ENCODE measurements at regions not wholly inside any gene's neighbourhood (a gene's known extent, or its start where the extent isn't known, plus 50 kb on each side); places are given as distances from the start of the nearest gene placed in this dataset.

DNA sequence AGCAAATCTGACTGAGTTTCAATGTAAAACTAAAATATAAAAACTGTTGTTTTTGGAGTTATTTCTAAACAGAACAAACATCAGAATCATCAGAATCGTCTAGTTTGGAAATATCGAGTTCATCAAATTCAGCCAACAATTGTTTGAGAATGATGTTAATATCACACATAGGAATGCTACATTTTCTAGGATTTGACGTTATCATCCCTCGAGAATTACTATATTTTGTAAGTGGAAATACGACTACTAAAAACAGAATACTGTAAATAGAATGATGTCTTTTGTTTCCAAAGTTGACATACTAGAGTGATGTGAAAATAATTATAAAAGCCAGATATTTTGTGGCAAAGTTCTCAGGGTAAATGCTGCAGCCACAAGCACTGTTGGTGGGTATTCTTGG is 805.9 kb downstream of the TLE1 start:
- no peaks in the 10 kb centered on the region for H3K4me1 ChIP-seq (replicated peaks in 1 of 2; ENCODE audit: control insufficient read depth in 2 of 2, insufficient read depth in 2 of 2, low read length in 2 of 2)
- DNase-seq (ENCODE audit: extremely low read depth in 1 of 4, low spot score in 3 of 4) (no peak), ATAC-seq (no peak), FAIRE-seq (no peak)
- no peaks in the 10 kb centered on the region for H4K20me1 ChIP-seq (replicated peaks; ENCODE audit: control insufficient read depth, insufficient read depth, low read length)
- BruUV-seq (replicated peaks): no TSS peak
- no peaks in the 10 kb centered on the region for H3K9me1 ChIP-seq (ENCODE audit: control insufficient read depth, insufficient read depth, low read length)
- CTCF ChIA-PET (ENCODE audit: low intra/inter-chr PET ratio): no interaction called here
- H3K36me3 ChIP-seq (ENCODE audit: control insufficient read depth, insufficient read depth, low read length): no peaks in the 10 kb centered on the region
- H3K4me2 ChIP-seq (ENCODE audit: insufficient read depth, low read length): no peak overlapping the region
- intact Hi-C loops (cut with micrococcal nuclease): no loop called here
- WGBS (ENCODE audit: insufficient coverage, low coverage, missing lambda C conversion rate): 0% methylated on average over 4 of the region's 5 CpGs
- H3K9ac ChIP-seq (ENCODE audit: insufficient read depth in 1 of 2, low read depth in 2 of 2, low read length in 2 of 2): no peak overlapping the region
- no peak overlapping the region for H2AFZ ChIP-seq (ENCODE audit: low read depth, low read length)
- no peak overlapping the region for H3K4me3 ChIP-seq
- H3K9me3 ChIP-seq (replicated peaks; ENCODE audit: control insufficient read depth, insufficient read depth, low read depth, low read length): no peaks in the 10 kb centered on the region
- POLR2A ChIA-PET: no interaction called here
- no peaks in the 10 kb centered on the region for H3K27me3 ChIP-seq (ENCODE audit: control insufficient read depth in 2 of 2, insufficient read depth in 2 of 2, low read length in 2 of 2)
- no peak overlapping the region for H3K27ac ChIP-seq (ENCODE audit: extremely low read depth, low read depth, low read length)
- TF ChIP-seq SMARCB1 (IDR thresholded peaks at IDR 0.05; ENCODE audit: insufficient read length, low read depth) (no peak), BHLHE40 (IDR thresholded peaks at IDR 0.05; ENCODE audit: low read length) (no peak), ZBED1 (IDR thresholded peaks at IDR 0.05) (no peak), ZNF76 (CRISPR knock-in tag; IDR thresholded peaks at IDR 0.05; ENCODE audit: borderline replicate concordance) (no peak), SAFB2 (IDR thresholded peaks at IDR 0.05; ENCODE audit: borderline replicate concordance, low read depth, low read length, severe bottlenecking) (no peak), NR3C1 (CRISPR knock-in tag; IDR thresholded peaks at IDR 0.05) (no peak), PHF21A (IDR thresholded peaks at IDR 0.05; ENCODE audit: borderline replicate concordance, low read depth) (no peak), EHMT2 (IDR thresholded peaks at IDR 0.05) (no peak), DACH1 (IDR thresholded peaks at IDR 0.05; ENCODE audit: partially characterized antibody) (no peak), DNMT1 (IDR thresholded peaks at IDR 0.05) (no peak), SUPT5H (IDR thresholded peaks at IDR 0.05) (no peak), ZNF143 (CRISPR knock-in tag; IDR thresholded peaks at IDR 0.05) (no peak), TGIF2 (CRISPR knock-in tag; IDR thresholded peaks at IDR 0.05) (no peak), CCAR2 (IDR thresholded peaks at IDR 0.05; ENCODE audit: low read depth, low read length) (no peak), ATF4 (CRISPR knock-in tag; IDR thresholded peaks at IDR 0.05) (no peak), ARID1B (IDR thresholded peaks at IDR 0.05) (no peak), HLTF (IDR thresholded peaks at IDR 0.05) (no peak)
- TF ChIP-seq, protein P1, sequence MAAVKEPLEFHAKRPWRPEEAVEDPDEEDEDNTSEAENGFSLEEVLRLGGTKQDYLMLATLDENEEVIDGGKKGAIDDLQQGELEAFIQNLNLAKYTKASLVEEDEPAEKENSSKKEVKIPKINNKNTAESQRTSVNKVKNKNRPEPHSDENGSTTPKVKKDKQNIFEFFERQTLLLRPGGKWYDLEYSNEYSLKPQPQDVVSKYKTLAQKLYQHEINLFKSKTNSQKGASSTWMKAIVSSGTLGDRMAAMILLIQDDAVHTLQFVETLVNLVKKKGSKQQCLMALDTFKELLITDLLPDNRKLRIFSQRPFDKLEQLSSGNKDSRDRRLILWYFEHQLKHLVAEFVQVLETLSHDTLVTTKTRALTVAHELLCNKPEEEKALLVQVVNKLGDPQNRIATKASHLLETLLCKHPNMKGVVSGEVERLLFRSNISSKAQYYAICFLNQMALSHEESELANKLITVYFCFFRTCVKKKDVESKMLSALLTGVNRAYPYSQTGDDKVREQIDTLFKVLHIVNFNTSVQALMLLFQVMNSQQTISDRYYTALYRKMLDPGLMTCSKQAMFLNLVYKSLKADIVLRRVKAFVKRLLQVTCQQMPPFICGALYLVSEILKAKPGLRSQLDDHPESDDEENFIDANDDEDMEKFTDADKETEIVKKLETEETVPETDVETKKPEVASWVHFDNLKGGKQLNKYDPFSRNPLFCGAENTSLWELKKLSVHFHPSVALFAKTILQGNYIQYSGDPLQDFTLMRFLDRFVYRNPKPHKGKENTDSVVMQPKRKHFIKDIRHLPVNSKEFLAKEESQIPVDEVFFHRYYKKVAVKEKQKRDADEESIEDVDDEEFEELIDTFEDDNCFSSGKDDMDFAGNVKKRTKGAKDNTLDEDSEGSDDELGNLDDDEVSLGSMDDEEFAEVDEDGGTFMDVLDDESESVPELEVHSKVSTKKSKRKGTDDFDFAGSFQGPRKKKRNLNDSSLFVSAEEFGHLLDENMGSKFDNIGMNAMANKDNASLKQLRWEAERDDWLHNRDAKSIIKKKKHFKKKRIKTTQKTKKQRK (IDR thresholded peaks at IDR 0.05; ENCODE audit: borderline replicate concordance, low read depth, low read length): no peak
- in situ Hi-C loops (cut with MboI): no loop called here
- H3K79me2 ChIP-seq (ENCODE audit: control insufficient read depth, insufficient read depth, low read length): no peaks in the 10 kb centered on the region
